Neural progenitor cell (in vitro differentiated cells): ENCODE measurements at regions not wholly inside any gene's neighbourhood (a gene's known extent, or its start where the extent isn't known, plus 50 kb on each side); places are given as distances from the start of the nearest gene placed in this dataset.

Experiments
- CTCF ChIP-seq: fragments of 200-600 bp; sonication (generic); IDR thresholded peaks from 2 replicates; pipeline ENCODE4 v1.5.1; 2017; ENCODE audit warnings: antibody characterized with exemption, mild to moderate bottlenecking
- EZH2 ChIP-seq: fragments of 200-600 bp; sonication (generic); IDR thresholded peaks from 2 replicates; pipeline ENCODE4 v1.6.1; 2017; ENCODE audit warnings: antibody characterized with exemption, mild to moderate bottlenecking, moderate library complexity

- no peak for TF ChIP-seq CTCF
- TF ChIP-seq EZH2 = no peak
These were observed 155.5 kb upstream of the ZKSCAN2 start for GRCh38 chr16:25413133-25413532.
